ENCODE measurements at regions not wholly inside any gene's neighbourhood (a gene's known extent, or its start where the extent isn't known, plus 50 kb on each side); places are given as distances from the start of the nearest gene placed in this dataset.

GRCh38 chr21:24210130-24210529 lies 1397.2 kb downstream of the MRPL39 start:
- DNase-seq: no peak

DNA sequence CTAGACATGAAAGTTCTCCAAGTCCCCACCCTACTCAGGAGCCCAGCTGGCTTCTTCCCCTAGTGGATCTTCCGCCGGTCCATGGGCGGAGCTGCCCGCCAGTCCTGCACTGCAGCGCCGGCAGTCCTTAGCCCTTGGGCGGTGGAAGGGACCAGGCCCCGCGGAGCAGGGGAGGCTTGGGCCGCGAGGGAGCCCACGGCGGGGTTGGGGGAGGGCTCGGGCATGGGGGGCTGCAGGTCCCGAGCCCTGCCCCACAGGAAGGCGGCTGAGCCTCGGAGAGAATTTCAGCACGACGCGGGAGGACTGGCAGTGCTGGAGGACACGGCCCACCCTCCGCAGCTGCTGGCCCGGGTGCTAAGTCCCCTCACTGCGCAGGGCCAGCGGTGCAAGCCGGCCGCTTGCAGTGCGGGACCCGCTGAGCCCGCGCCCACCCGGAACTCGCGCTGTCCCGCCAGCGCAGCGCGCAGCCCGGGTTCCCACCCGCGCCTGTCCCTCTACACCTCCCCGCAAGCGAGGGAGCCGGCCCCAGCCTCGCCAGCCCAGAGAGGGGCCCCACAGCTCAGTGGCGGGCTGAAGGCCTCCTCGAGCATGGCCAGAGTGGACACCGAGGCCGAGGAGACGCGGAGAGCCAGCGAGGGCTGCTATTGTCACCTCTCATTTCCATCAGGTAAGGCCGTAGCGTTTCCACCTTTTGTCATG lies 1398.6 kb downstream of the MRPL39 start:
- DNase-seq: no peak

DNA sequence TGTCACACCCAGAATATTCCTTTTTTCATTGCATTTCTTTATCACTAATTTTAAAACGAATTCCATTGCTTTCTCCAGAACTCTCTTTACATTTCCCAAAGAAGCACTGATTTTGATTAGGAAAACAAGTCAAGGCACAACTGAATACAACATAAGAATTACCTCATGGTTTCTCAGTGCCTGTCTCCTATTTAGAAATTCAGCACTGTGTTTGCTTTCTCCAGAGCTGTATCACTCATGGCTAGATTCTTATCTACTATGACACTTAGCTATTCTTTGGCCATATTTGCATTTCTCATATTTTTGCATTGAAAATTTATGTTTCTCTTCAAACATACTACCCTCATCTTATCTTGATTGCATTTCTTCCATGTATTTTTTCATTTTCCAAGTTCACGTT lies 1402.0 kb downstream of the MRPL39 start:
- DNase-seq: no peak

DNA sequence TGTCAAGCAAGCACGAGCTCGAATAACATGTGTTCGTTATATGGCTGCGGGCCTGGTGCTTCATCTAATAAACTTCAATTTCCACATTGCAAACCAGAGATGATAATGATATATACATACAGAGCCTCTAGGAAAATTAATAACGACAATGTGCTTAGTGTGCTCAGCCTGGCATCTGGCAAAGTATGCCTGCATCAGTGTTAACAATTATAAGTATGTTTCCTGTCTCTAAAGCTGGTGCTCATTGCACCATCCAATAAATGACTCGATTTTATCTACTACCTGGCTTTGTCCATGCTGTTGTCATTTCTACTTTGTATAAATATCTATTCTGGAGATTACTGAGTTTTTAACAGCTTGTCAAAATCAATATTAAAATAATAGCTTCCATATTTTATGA lies 1402.6 kb downstream of the MRPL39 start:
- DNase-seq: no peak

- no peak for DNase-seq
These were observed 1407.2 kb downstream of the MRPL39 start for GRCh38 chr21:24200052-24200451.

DNA sequence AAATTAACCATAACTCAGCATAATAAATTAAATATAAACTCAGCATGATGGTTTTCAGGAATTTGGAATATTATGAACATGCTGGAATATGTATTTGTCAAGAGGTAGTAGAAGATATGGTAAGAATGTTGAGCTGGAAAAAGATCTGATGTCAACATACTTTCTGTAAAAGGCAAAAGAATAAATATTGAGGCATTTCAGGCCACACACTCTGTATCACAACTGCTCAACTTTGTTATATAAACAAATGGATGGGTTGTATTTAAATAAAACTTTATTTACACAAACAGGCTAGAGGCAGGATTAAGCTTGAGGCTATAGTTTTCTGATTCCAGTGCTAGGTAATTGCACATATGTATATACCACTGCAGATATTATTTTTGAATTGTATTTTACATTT lies 1409.4 kb downstream of the MRPL39 start:
- DNase-seq: no peak

DNA sequence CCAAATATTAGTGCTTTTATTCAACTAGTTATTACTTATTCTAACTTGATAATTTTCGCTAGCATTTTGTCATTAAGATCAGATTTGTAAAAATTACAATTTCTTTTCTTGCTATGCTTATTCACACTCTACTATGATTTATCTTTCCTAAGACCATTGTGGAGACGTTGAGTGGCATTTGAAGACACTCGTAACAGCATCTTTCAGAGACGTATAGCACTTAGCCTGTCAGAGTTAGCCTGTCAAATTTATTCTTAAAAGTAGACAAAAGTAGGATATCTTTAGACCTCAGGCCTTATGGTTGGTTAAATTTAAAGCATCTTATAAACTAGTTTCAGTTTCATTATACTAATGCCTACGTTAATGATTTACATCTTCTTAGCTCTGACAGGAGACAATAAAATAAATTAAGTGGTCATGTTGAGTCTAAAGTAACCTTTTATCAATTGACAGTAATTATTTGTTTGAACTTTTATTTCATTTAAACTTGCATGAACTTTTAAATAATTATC lies 1410.1 kb downstream of the MRPL39 start:
- no peak for DNase-seq

- DNase-seq: no peak
These were observed 1418.8 kb downstream of the MRPL39 start for GRCh38 chr21:24188506-24188905.

GRCh38 chr21:24183077-24183476 lies 1424.2 kb downstream of the MRPL39 start:
- DNase-seq: no peak

GRCh38 chr21:24179110-24179509 lies 1428.2 kb downstream of the MRPL39 start:
- DNase-seq: no peak

DNA sequence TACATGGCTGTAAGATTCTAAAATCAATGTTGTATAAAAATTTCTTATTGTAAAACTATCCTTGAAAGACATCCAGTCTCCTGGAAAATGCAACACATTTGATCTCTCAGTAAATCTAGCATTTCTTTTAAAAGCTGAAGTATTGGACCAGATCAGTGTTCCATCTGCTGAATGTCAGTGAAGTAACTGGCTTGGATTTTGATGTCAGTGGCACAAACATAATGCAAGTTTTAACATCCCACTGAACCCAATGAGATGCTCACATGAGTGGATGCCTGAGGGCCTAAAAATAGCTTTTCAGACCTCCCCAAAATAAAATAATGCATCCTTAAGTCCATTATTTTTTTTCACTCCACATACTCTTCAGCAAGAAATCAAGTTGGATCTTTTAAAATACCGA lies 1432.2 kb downstream of the MRPL39 start:
- no peak for DNase-seq

DNA sequence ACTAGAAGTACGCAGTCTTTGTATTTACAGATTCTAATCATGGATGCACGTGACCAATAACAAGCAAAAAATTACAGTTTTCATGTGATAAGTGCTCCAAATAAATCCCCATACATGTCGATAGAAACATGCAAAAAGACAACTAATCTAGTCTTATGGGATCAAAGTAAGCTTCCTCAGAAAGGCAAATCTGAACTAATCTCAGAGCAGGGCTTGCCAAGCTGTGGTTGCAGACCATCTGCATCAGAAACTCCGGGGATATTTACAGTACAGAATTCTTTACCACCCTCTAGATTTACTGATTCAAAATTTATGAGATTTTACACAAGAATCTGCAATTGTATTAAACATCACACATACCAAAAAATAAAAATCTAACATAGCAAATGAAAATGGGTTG lies 1435.5 kb downstream of the MRPL39 start:
- no peak for DNase-seq

GRCh38 chr21:24163539-24163938 lies 1443.7 kb downstream of the MRPL39 start:
- DNase-seq: peak; percentile 6

DNA sequence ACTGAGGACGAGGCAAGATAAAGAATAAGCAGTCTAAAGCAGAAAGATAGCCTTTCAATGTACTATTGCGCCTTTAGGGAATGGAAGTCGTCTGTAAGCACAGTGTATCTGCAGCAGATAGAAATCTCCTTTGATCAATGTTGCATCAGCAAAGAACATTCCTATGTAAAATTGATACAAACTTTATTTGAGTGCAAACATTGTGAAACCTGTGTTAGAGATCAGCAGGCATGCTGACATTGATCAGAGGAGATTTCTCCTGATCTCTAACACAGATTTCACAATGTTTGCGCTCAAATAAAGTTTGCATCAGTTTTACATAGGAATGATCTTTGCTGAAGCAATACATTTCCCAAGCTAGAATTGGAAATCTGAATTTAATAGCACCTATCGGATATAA lies 1446.8 kb downstream of the MRPL39 start:
- no peak for DNase-seq

- no peak for DNase-seq
These were observed 1454.1 kb downstream of the MRPL39 start for GRCh38 chr21:24153137-24153536.

DNA sequence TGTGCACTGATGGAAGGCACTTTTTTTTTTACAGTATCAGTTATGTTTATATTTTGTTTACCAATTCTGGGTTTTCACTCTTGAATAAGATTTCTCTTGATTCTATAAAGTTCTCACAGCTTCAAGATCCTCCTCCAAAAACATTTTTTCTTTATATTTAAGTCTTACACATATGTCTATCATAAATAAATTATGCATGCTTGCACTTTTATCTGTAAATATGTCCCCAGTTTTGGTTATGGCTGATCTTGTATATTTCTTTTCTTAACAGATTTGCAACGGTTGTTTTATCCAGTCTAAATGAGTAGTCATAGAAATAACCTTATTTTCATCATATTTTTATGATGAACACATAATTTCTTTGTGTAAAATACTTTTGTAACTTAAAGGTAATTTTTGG lies 1456.5 kb downstream of the MRPL39 start:
- DNase-seq: no peak

DNA sequence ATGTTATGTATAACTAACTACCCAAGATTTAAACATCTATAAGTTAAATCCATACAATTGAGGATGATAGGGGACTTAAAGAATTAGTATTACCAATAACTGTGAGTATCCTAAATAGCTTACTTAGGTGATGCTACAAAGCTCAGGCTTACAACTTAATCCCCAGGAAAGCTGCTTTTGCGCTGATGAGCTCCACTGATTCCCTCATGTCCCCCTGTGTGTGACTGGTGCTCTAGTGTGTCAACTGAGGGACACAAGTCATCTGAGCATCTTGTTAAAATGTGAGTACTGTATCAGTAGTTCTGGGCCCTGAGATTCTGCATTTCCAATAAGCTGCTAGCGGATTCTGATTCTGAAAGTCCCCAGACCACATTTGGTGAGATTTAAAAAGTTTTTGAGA lies 1458.8 kb downstream of the MRPL39 start:
- DNase-seq: no peak

- DNase-seq: no peak
These were observed 1459.6 kb downstream of the MRPL39 start for GRCh38 chr21:24147674-24148073.

- DNase-seq: no peak
These were observed 1476.2 kb downstream of the MRPL39 start for GRCh38 chr21:24131056-24131455.

GRCh38 chr21:24127651-24128050 lies 1479.6 kb downstream of the MRPL39 start:
- no peak for DNase-seq

DNA sequence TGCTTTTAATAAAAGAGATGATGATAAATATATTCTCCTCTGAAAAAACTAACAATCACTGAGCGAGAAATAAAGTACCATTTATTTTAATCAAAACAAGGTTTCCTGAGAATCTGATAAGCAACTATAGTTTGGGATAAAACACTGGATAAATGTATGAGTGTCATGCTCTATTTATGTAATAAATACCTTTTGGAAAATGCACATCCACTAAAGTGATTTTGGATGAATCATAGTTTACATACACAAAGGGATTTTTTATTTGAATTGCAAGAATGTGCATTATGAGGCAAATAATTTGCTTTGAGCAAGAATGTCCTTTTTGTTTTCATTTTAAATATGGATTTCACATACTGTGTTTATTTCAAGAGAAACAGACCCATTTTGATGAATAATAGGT lies 1483.5 kb downstream of the MRPL39 start:
- DNase-seq: no peak

DNA sequence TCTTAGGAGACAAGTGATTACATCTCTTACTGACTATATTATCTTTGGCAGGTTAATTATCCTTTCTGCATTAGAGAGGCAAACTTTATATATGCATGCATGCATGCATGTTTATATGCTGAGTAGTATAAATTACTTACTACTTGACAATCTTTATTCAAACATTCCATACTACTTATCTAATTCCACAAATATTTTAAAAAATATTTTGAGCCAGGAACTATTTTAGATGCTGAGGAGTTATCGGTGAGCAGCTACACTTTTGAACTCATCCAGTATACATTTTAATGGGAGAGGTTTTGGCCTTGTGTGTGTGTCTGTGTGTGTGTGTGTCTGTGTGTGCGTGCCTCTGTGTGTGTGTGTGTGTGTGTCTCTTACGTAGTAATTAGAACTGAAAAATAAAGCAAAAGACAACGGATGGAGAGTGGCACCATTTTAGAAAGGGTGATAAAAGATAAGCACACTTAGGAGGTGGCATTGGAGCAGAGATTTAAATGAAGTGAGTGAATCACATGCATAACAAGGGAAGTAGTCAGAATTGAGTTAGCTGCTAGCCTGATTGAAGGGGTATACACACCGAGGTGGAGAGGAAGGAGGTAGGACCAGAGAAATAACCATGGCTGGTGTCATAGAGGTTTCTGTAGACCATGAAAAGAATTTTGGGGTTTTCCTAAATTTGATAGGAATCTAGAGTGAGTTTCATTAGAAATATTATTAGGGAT lies 1488.4 kb downstream of the MRPL39 start:
- no peak for DNase-seq

DNA sequence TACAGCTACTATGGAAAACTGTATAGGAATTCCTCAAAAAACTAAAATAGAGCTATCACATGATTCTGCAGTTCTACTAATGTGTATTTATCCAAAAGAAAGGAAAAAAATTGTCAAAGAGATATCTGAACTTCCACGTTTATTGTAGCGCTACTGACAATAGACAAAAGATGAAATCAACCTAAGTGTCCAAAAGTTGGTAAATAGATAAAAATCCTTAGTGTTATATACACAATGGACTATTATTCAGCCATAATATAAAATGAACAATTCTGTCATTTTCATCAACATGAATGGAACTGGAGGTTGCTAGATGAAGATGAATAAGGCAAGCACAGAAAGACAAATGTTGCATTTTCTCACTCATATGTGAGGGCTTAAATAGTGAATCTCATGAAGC lies 1492.1 kb downstream of the MRPL39 start:
- DNase-seq: no peak

DNA sequence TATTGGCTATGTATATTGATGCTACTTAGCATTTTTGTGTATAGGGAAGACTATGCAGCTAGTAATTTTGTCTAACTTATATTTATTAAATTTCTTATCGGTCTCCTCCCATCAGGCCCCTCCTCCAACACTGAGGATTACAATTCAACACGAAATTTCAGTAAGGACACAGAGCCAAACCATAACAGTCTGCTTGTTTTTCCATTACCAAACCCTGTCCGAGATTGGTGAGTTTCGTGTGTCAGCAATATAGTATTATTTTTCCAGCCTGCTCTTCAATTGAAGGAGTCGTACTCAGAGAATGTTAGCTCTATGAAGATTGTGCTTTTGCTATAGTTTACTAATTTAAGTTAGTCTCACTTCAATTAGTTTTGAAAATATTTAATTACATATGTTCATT lies 1495.3 kb downstream of the MRPL39 start:
- no peak for DNase-seq

All from left kidney (tissue), 1 donor.